Glutamatergic neuron (in vitro differentiated cells): ENCODE measurements at regions not wholly inside any gene's neighbourhood (a gene's known extent, or its start where the extent isn't known, plus 50 kb on each side); places are given as distances from the start of the nearest gene placed in this dataset.
A peak's percentile ranks its signal among the peaks of the same experiment; 100 is the strongest.

Experiments used
- DNase-seq: peaks from one replicate; pipeline ENCODE4 v3.0.0; 2022
- H3K27ac Mint-ChIP-seq: one replicate; pipeline ENCODE4 v1.8.0; 2020; ENCODE audit warnings: mild to moderate bottlenecking, mixed read lengths, inconsistent platforms; ENCODE audit not compliant: unreplicated experiment
- H3K27me3 Mint-ChIP-seq: one replicate; pipeline ENCODE4 v1.8.0; 2020; ENCODE audit warnings: mild to moderate bottlenecking, moderate library complexity, mixed read lengths, inconsistent platforms; ENCODE audit not compliant: unreplicated experiment
- H3K36me3 Mint-ChIP-seq: one replicate; pipeline ENCODE4 v1.8.0; 2020; ENCODE audit warnings: mild to moderate bottlenecking, mixed read lengths, inconsistent platforms; ENCODE audit not compliant: unreplicated experiment
- H3K4me1 Mint-ChIP-seq: one replicate; pipeline ENCODE4 v1.8.0; 2020; ENCODE audit warnings: mild to moderate bottlenecking, low read depth, mixed read lengths, inconsistent platforms; ENCODE audit not compliant: unreplicated experiment
- H3K4me3 Mint-ChIP-seq: one replicate; pipeline ENCODE4 v1.8.0; 2020; ENCODE audit warnings: mild to moderate bottlenecking, mixed read lengths, inconsistent platforms; ENCODE audit not compliant: unreplicated experiment
- H3K9me3 Mint-ChIP-seq: one replicate; pipeline ENCODE4 v1.8.0; 2020; ENCODE audit warnings: mild to moderate bottlenecking, moderate library complexity, mixed read lengths, inconsistent platforms; ENCODE audit not compliant: unreplicated experiment
- CTCF ChIP-seq: fragments of 200-600 bp; sonication (generic); IDR thresholded peaks from one replicate; pipeline ENCODE4 v1.5.0; 2021; ENCODE audit not compliant: partially characterized antibody, unreplicated experiment

DNA sequence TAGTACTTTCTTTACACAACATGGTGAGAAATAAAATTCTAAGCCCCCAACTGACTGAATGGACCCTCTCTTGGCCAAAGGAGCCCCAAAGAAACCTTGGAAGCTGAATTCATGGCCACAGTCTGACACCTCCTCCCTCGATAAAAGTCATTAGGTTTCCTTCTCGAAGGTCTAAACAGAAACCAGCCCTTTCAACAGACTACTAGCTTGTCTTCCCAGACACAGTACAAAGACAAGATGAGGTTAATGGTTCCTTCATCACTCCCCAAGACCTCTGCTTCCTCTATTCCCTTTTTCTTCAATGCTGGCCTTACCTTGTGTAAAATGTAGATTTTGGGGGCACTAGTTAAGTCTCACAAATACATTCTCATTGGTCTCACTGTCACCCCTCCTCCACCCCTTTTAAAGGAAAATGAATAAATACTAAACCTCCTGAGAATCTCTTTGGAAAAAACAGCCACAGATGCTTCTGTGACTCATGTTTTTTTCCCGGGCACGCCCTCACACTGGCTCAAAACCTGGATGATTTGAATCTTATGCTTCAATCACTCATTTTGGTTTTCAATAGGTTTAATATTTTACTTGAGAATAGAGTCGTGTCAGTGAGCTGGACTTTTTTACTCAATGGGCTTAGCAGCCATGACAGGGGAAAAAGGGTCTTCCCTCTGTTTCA is 65.8 kb upstream of the MED4 start:
- peaks cover 16% of the 10 kb centered on the region for H3K4me1 Mint-ChIP-seq
- peaks cover 2% of the 10 kb centered on the region for H3K27me3 Mint-ChIP-seq
- H3K4me3 Mint-ChIP-seq, result no peak overlapping the region
- TF ChIP-seq CTCF, result no peak
- H3K36me3 Mint-ChIP-seq, result no peaks in the 10 kb centered on the region
- DNase-seq, result no peak
- H3K9me3 Mint-ChIP-seq, result no peaks in the 10 kb centered on the region
- H3K27ac Mint-ChIP-seq, result peak overlapping the region; percentile 35

DNA sequence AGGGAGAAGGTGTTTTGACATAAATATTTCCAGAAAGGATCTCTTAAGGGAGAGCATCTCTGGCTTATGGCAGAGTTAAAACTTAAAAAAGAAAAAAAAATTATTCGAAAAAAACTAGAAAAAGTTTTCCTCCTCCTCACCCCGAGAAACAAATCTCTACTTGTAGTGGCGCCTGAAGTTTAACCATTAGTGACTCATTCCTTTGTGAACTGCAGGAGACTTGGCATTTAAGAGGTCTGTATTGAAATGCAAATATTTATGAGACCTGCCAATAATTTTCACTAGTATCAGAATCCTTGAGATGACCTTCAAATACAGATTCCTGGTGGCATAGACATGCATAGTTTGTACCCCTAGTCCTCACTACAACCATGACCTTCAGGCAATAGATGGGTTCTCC is 64.9 kb upstream of the MED4 start:
- Mint-ChIP-seq H3K9me3 (no peaks in the 10 kb centered on the region), H3K27me3 (peaks cover 2% of the 10 kb centered on the region), H3K36me3 (no peaks in the 10 kb centered on the region), H3K4me3 (no peak overlapping the region), H3K4me1 (peaks cover 16% of the 10 kb centered on the region), H3K27ac (no peak overlapping the region)
- TF ChIP-seq CTCF, result no peak
- no peak for DNase-seq

- no peak overlapping the region for H3K4me3 Mint-ChIP-seq
- DNase-seq, result no peak
- TF ChIP-seq CTCF, result no peak
- H3K27me3 Mint-ChIP-seq, result peaks cover 2% of the 10 kb centered on the region
- H3K9me3 Mint-ChIP-seq, result no peaks in the 10 kb centered on the region
- H3K27ac Mint-ChIP-seq, result no peak overlapping the region
- no peaks in the 10 kb centered on the region for H3K36me3 Mint-ChIP-seq
- peaks cover 16% of the 10 kb centered on the region for H3K4me1 Mint-ChIP-seq
Measured at GRCh38 chr13:48159401-48159800, 64.5 kb upstream of the MED4 start.

GRCh38 chr13:48158915-48159314 is 64.0 kb upstream of the MED4 start:
- Mint-ChIP-seq H3K4me1 (peaks cover 16% of the 10 kb centered on the region), H3K27ac (no peak overlapping the region), H3K27me3 (peaks cover 2% of the 10 kb centered on the region), H3K9me3 (no peaks in the 10 kb centered on the region), H3K36me3 (no peaks in the 10 kb centered on the region), H3K4me3 (no peak overlapping the region)
- no peak for DNase-seq
- no peak for TF ChIP-seq CTCF

- H3K9me3 Mint-ChIP-seq, result no peaks in the 10 kb centered on the region
- DNase-seq, result no peak
- no peak overlapping the region for H3K27ac Mint-ChIP-seq
- H3K36me3 Mint-ChIP-seq, result no peaks in the 10 kb centered on the region
- H3K4me1 Mint-ChIP-seq, result peaks cover 16% of the 10 kb centered on the region
- H3K27me3 Mint-ChIP-seq, result peaks cover 2% of the 10 kb centered on the region
- no peak for TF ChIP-seq CTCF
- no peak overlapping the region for H3K4me3 Mint-ChIP-seq
Measured at GRCh38 chr13:48158290-48158689, 63.4 kb upstream of the MED4 start.
